ENCODE measurements at regions not wholly inside any gene's neighbourhood (a gene's known extent, or its start where the extent isn't known, plus 50 kb on each side); places are given as distances from the start of the nearest gene placed in this dataset.
"Not testable (repeated sequence)": the region's sequence is repeated elsewhere in the genome, so short reads cannot be mapped to it uniquely, and the experiment has no call there.

DNA sequence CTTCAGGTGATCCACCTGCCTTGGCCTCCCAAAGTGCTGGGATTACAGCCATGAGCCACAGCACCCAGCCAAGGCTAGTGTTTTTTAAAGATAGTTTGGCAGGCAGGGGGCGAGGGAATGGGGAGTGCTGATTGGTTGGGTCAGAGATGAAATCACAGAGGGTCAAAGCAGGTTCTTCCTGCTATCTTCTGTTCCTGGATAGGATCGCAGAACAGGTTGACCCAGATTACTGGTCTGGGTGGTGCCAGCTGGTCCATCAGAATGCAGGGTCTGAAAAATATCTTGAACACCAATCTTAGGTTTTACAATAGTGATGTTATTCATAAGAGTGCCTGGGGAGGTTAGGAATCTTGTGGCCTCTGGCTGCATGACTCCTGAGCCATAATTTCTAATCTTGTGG, 272.2 kb downstream of the CD83 start:
- not testable (repeated sequence) for DNase-seq (ENCODE audit: low spot score)

- no peak for DNase-seq (ENCODE audit: low spot score)
These were observed 273.2 kb downstream of the CD83 start for GRCh38 chr6:14390805-14391204.

DNA sequence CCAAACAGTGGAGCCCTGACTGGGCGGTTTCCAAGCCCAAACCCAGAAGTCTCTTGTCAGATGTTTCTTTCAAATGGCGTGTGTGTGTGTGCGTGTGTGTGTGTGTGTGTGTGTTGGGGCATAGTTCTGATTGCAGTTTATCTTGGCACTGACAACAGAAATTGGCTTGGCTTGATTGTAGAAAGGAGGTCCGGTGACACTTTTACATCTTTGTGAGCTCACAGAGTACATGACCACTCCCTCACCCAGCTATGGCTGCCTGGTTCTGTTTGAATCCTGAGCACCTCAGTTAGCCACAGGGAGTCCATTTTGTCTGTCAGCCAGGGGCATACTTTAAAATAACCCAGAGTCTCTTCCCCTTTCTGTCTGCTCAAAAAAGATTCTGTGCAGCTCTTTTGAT, 276.3 kb downstream of the CD83 start:
- no peak for DNase-seq (ENCODE audit: low spot score)

DNA sequence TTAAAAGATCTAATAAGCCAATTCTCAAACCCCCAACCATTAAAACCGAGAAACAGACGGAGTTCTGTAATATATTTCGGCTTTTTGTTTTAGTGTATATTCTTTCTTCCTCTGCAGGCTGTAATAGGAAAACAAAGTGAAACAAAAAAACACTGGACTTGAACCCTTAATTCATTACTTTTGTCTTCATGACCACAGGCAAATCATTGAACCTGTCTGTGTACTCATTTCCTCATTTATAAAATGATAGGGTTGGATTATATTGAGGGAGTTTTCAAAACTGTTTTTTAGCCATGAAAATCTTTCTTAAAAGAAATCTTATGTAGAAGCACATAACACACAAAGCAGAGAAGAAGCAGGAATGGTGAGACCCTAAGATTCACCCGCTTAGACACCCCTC, 278.8 kb downstream of the CD83 start:
- DNase-seq (ENCODE audit: low spot score): no peak

- no peak for DNase-seq (ENCODE audit: low spot score)
These were observed 279.4 kb downstream of the CD83 start for GRCh38 chr6:14396826-14397517.

DNA sequence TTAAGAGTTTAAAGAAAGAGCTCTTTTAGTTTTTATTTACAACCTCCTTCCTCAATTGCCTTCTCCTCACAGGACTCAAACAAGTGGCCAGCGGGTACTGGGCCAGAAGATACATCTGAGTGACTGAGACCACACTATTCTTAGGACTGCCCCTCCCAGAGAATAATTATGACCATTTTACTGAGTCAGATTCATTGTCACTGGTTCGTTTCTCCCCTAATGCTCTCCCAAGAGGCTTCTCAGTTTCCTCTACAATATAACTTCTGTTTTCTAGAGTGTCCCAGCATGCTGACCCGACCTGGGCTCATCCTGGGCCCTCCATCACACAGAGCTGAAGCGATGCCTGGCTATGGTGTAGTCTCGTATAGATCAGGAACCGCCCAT, 279.9 kb downstream of the CD83 start:
- DNase-seq (ENCODE audit: low spot score): no peak

DNA sequence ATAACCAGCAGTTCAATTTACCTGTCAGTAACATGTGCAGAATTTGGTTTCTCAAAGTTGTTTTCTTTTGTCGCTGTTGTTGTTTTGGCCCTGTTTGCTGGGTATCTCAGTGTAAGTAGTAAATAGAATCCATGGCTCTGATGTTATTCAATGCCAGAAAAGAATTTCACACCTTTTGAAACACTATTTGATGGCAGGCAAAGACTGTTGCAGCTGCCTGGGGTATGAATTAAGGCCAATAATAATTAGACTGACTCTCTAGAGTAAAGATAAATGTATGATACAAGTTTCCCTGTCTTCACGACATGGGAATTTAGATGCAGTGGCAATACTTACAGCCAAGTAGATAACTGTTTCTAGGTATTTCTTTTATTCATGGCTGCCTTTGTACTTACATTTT, 281.4 kb downstream of the CD83 start:
- DNase-seq (ENCODE audit: low spot score): no peak

- no peak for DNase-seq (ENCODE audit: low spot score)
These were observed 282.1 kb downstream of the CD83 start for GRCh38 chr6:14399635-14400034.

DNA sequence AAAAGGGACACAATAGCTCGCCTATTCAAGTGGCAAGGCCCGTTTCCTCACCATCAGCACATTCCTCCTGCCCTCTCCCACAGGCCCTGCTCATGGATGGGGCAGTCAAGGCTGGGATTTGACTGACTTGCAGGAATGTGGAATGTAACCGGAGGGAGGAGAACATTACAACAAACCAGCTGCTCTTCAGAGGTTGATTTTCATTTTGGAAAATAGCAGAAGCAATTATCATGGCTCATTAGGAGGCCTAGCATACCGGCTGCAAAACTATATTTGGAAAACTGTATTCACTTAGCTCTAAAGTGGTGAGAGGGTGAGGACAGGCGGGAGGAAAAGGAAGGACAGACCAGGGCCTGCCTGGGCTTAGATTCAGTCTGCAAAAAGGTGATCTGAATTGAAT, 283.7 kb downstream of the CD83 start:
- DNase-seq (ENCODE audit: low spot score): no peak

GRCh38 chr6:14406614-14407331, 289.2 kb downstream of the CD83 start:
- DNase-seq (ENCODE audit: low spot score): no peak

- DNase-seq (ENCODE audit: low spot score): no peak
These were observed 290.9 kb downstream of the CD83 start for GRCh38 chr6:14408446-14408845.

- no peak for DNase-seq (ENCODE audit: low spot score)
These were observed 294.5 kb downstream of the CD83 start for GRCh38 chr6:14412026-14412425.

DNA sequence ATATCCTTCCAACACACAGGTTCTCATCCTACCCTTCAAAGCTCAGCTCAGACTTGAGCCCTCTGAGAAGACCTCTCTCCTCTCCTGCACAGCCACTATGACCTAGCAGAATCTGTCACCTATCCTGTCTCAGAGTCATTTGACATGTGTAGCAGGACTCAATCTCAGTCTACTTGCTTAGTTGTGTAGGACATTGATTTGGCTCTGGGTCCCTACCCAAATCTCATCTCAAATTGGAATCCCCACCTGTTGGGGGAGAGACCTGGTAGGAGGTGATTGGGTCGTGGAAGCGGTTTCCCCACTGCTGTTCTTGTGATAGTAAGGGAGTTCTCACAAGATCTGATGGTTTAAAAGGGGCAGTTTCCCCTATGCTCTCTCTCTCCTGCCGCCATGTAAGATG, 297.9 kb downstream of the CD83 start:
- no peak for DNase-seq (ENCODE audit: low spot score)

DNA sequence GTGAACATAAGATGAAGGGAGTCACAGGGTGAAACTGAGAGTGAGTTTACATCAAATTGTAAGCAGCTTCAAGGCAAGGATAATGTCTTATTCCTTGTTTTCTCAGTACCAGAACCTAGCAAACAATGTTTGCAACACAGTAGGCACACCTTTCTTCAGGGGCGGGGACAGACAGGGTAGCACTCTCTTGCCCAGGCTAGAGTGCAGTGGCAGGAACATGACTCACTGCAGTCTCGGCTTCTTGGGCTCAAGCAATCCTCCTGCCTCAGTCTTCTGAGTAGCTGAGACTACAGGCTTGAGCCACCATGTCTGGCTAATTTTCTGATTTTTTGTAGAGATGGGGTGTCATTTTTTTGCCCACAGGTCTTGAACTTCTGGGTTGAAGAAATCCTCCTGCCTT, 299.8 kb downstream of the CD83 start:
- no peak for DNase-seq (ENCODE audit: low spot score)

DNA sequence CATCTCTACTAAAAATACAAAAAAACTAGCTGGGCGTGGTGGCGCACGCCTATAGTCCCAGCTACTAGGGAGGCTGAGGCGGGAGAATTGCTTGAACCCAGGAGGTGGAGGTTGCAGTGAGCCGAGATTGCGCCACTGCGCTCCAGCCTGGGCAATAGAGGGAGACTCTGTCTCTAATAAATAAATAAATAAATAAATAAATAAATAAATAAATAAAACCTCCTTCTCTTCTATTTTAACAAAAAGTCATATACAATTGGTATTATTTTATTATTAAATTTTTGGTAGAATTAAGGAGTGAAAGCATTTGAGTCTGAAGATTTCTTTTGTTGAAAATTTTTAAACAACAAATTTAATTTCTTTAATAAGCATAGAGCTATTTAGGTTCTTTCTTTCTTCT, 301.7 kb downstream of the CD83 start:
- DNase-seq (ENCODE audit: low spot score): not testable (repeated sequence)

- DNase-seq (ENCODE audit: low spot score): no peak
These were observed 304.5 kb downstream of the CD83 start for GRCh38 chr6:14422061-14422460.

GRCh38 chr6:14422917-14423316, 305.3 kb downstream of the CD83 start:
- DNase-seq (ENCODE audit: low spot score): no peak

DNA sequence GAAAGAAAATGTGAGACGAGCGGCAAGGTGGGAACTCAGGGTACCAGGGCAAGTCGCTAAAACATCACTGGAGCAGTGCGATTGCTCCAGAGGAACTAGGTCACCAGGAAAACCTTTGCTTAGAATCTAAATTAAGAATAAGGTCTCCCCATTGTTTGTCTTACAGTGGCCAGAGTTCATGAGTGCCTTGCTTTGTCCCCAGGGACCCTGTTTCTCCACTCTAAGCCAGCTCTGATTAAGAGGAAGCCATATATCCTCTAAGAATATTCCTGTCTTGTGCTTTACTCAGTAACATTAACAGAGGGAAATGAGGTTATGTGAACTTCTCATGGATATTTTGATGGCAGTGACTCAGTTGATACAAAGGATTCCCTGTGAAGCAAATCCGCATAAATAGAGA, 305.8 kb downstream of the CD83 start:
- no peak for DNase-seq (ENCODE audit: low spot score)

DNA sequence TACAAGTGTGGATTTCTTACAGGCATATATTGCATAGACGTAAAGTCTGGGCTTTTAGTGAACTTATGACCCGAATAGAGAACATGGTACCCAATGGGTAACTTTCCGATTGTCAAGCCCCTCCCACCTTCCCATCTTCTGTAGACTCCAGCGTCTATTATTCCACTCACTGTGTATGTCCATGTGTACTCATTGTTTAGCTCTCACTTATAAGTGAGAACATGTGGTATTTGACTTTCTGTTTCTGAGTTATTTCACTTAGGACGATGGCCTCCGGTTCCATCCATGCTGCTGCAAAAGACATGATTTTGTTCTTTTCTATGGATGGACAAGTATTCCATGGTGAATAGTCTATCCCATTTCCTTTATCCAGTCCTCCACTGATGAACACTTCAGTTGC, 306.4 kb downstream of the CD83 start:
- no peak for DNase-seq (ENCODE audit: low spot score)

- no peak for DNase-seq (ENCODE audit: low spot score)
These were observed 308.2 kb downstream of the CD83 start for GRCh38 chr6:14425805-14426204.

- DNase-seq (ENCODE audit: low spot score): no peak
These were observed 308.7 kb downstream of the CD83 start for GRCh38 chr6:14426281-14426680.

DNA sequence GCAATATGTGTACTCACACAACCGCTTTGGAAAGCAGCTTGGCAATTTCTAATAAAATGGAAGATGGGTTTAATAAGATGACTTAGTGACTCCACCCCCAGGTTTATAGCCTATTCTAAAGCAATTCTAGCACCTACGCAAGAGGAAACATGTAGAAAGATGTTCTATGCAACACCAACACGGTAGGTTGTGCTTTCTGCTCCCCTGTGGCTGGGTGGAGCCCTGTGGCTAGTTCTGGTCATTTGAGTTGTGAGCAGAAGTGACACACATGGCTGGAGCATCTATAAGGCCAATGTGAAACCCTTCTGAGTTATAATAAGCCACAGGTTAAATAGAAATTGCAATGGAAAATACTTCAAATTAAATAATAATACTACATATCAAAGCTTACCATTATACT, 310.7 kb downstream of the CD83 start:
- no peak for DNase-seq (ENCODE audit: low spot score)

- no peak for DNase-seq (ENCODE audit: low spot score)
These were observed 311.8 kb downstream of the CD83 start for GRCh38 chr6:14429396-14429795.

- DNase-seq (ENCODE audit: low spot score): no peak
These were observed 312.6 kb downstream of the CD83 start for GRCh38 chr6:14430218-14430617.

All from putamen (tissue), 1 donor.